ENCODE measurements at regions not wholly inside any gene's neighbourhood (a gene's known extent, or its start where the extent isn't known, plus 50 kb on each side); places are given as distances from the start of the nearest gene placed in this dataset.

DNA sequence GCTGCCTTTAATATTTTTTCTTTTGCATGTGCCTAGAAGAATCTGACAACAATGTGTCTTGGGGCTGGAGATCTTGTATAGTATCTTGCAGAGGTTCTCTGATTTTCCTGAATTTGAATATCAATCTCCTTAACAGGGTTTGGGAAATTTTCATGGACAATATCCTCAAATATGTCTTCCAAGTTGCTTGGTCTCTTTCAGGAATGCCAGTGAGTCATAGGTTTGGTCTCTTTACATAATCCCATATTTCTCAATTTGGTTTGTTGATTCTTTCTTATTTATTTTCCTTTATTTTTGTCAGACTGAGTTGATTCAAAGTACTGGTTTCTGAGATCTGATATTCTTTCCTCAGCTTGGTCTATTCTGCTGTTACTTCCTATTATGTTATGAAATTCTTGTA lies 208.7 kb upstream of the GLI3 start:
- TF ChIP-seq CTCF (IDR thresholded peaks at IDR 0.05): no peak

DNA sequence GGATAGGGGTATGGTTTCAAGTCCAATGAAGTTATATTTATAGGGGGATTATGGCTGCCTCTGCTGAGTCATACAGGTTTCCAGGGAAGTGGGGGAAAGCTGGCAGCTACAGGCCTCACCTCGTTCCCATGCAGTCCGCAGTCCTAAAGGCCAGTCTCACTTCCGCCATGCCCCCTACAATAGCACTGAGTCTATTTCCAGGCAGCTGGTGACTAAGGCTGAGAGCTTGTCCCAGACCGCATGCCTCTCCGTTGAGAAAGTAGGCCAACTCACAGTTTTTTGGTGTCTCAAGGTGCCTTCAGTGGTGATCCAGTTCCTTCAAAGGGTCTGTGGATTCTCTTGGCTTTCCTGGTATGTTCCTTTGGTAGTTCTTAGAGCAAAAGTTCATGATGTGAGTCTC lies 203.9 kb upstream of the GLI3 start:
- TF ChIP-seq CTCF (IDR thresholded peaks at IDR 0.05): no peak

DNA sequence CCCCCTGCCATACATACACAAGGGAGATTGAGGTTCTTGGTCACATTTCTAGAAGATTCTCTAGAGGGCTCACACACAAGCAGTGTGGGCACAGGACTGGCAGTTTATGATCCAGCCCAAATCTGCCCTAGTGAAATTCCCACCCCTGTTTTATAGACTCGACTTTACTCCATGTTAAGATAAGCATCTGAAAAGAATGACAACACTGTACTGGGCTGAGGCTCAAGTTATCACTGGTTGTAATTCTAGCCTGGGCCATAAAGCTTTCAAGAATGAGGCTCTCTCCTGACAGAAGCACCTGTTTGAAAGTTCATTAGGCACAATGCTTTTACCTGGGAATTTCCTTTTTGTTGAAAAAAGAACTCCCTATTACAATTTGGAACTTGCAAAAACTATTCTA lies 195.6 kb upstream of the GLI3 start:
- no peak for TF ChIP-seq CTCF (IDR thresholded peaks at IDR 0.05)

DNA sequence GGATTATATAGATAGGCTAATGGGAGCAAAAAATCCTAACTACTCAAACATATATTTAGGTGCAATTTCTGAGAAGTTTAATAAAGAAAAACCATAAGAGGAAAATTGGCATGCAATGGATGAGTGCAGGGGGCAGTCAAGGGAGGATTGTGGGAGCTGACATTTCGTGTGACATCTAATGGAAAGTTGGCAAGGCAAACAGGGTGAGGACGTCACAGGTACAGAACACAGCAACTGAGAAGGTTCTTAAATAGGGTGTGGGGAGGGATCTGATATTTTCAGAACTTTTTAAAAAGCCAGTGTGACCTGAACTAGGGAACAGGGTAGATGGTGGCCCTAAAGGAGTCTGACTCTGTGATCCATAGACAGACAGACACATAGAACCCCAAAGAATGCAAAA lies 194.9 kb upstream of the GLI3 start:
- no peak for TF ChIP-seq CTCF (IDR thresholded peaks at IDR 0.05)

GRCh38 chr7:42429339-42429738 lies 192.3 kb upstream of the GLI3 start:
- TF ChIP-seq CTCF (IDR thresholded peaks at IDR 0.05): no peak

GRCh38 chr7:42426163-42426562 lies 189.2 kb upstream of the GLI3 start:
- TF ChIP-seq CTCF (IDR thresholded peaks at IDR 0.05): no peak

DNA sequence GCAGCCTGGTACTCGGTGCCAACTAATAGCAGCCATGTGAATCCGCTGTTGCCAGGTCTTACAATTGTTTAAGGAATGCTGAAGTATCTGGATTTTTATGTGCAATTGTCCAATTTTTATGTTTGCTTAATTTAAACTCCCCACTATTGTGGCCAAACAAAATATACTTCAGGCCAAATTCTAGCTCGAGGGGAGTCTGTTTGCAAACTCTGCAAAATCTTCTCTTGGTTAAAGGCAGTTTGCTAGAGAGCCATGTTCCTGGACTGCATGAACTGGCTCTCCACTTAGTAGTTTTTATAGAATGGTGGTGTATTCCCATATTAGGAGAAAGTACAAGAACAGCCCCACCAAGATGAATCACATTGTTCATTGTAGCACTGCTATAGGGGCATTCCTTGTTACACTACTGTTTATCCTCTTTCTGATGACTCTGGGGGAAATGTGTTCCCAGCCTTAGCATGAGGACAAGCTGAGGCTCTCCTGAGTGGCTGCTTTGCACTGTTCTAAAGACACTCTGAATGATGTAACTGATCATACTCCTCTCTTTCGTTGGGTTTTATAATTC lies 178.0 kb upstream of the GLI3 start:
- TF ChIP-seq CTCF (IDR thresholded peaks at IDR 0.05): no peak

DNA sequence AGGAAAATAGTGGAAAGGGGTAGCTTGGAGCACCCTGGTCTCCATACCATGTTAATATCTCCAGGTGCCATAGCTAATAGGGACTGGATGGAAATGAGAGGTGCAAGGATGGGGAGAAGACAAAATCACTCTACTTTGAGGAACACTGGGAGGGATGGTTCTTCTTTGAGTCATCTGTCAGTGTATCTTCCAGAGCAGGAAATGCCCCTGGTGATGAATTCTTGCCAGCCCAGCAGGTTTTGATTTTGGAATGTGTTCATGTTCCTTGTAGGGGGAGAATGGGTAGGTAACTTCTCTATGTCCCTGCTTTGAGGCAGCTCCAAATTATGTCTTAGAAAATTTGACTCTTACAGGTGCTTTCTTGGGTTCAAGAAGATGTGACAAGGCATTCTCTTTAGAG lies 177.0 kb upstream of the GLI3 start:
- no peak for TF ChIP-seq CTCF (IDR thresholded peaks at IDR 0.05)

Measured in LNCAP (cell line).